NT2/D1 (cell line): ENCODE measurements at regions not wholly inside any gene's neighbourhood (a gene's known extent, or its start where the extent isn't known, plus 50 kb on each side); places are given as distances from the start of the nearest gene placed in this dataset.

Experiments used
- YY1 ChIP-seq: IDR thresholded peaks from 2 replicates; pipeline ENCODE4 v1.6.1; 2011; ENCODE audit not compliant: insufficient read length, insufficient read depth
- ZNF274 ChIP-seq: IDR thresholded peaks from 2 replicates; pipeline ENCODE4 v1.6.1; 2011; ENCODE audit warnings: mild to moderate bottlenecking, low read depth, low read length

GRCh38 chr7:24051651-24052050 lies 232.3 kb upstream of the NPY start:
- TF ChIP-seq ZNF274 (no peak), YY1 (no peak)
